ENCODE measurements at regions not wholly inside any gene's neighbourhood (a gene's known extent, or its start where the extent isn't known, plus 50 kb on each side); places are given as distances from the start of the nearest gene placed in this dataset.

DNA sequence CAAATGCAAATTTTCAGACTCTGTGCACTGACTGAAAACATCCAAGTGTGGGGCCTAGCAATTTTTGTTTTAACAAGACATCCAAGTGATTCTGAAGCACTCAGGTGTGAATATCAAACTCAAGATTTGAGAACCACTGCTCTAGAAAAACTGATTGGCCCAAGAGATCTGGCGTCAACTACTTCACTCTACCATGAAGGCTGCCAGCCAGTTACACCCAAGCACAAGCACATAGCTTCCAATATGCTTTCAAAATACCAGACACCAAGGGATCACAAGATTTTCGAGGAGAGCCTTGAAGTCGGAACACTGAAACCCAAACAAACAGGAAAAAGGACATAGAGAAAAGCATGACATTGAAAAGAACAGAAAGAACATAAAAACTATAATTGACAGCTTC lies 140.2 kb downstream of the PTCHD4 start (continued):
- TF ChIP-seq, protein P1, sequence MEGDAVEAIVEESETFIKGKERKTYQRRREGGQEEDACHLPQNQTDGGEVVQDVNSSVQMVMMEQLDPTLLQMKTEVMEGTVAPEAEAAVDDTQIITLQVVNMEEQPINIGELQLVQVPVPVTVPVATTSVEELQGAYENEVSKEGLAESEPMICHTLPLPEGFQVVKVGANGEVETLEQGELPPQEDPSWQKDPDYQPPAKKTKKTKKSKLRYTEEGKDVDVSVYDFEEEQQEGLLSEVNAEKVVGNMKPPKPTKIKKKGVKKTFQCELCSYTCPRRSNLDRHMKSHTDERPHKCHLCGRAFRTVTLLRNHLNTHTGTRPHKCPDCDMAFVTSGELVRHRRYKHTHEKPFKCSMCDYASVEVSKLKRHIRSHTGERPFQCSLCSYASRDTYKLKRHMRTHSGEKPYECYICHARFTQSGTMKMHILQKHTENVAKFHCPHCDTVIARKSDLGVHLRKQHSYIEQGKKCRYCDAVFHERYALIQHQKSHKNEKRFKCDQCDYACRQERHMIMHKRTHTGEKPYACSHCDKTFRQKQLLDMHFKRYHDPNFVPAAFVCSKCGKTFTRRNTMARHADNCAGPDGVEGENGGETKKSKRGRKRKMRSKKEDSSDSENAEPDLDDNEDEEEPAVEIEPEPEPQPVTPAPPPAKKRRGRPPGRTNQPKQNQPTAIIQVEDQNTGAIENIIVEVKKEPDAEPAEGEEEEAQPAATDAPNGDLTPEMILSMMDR (IDR thresholded peaks at IDR 0.05 in 2 of 3, conservative IDR thresholded peaks at IDR 0.05 in 1 of 3; ENCODE audit: insufficient read depth in 2 of 3, low read depth in 1 of 3, low read length in 3 of 3) = no peak
- TF ChIP-seq ZNF445 (CRISPR knock-in tag; IDR thresholded peaks at IDR 0.05; ENCODE audit: low read depth) (no peak), POLR2H (tag; IDR thresholded peaks at IDR 0.05; ENCODE audit: low read depth) (no peak)
- TF ChIP-seq, protein P2, sequence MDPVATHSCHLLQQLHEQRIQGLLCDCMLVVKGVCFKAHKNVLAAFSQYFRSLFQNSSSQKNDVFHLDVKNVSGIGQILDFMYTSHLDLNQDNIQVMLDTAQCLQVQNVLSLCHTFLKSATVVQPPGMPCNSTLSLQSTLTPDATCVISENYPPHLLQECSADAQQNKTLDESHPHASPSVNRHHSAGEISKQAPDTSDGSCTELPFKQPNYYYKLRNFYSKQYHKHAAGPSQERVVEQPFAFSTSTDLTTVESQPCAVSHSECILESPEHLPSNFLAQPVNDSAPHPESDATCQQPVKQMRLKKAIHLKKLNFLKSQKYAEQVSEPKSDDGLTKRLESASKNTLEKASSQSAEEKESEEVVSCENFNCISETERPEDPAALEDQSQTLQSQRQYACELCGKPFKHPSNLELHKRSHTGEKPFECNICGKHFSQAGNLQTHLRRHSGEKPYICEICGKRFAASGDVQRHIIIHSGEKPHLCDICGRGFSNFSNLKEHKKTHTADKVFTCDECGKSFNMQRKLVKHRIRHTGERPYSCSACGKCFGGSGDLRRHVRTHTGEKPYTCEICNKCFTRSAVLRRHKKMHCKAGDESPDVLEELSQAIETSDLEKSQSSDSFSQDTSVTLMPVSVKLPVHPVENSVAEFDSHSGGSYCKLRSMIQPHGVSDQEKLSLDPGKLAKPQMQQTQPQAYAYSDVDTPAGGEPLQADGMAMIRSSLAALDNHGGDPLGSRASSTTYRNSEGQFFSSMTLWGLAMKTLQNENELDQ (CRISPR knock-in tag; IDR thresholded peaks at IDR 0.05; ENCODE audit: borderline replicate concordance) = no peak

DNA sequence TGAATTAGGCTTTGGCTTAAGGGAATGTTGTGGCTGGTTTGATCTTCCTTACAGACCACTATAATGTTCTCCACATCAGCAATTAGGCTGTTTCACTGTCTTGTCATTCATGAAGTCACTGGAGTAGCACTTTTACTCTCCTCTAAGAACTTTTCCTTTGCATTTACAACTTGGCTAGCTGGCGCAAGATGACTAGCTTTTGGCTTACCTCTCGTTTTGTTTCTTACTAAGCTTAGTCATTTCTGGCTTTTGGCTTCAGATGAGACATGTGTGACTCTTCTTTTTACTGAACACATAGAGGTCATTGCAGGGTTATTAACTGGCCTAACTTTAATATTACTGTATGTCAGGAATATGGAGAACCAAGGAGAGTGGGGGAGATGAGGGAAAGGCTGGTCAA lies 143.2 kb downstream of the PTCHD4 start:
- POLR2A ChIA-PET = no interaction called here

More for the DNA sequence above, 143.2 kb downstream of the PTCHD4 start:
- Histone ChIP-seq H3K4me1 (replicated peaks in 1 of 2; ENCODE audit: control insufficient read depth in 2 of 2, insufficient read depth in 2 of 2, low read length in 2 of 2) (no peaks in the 10 kb centered on the region), H2AFZ (ENCODE audit: low read depth, low read length) (no peak overlapping the region), H3K9ac (ENCODE audit: insufficient read depth in 1 of 2, low read depth in 2 of 2, low read length in 2 of 2) (no peak overlapping the region), H3K9me1 (ENCODE audit: control insufficient read depth, insufficient read depth, low read length) (no peaks in the 10 kb centered on the region), H3K4me3 (no peak overlapping the region), H3K9me3 (replicated peaks; ENCODE audit: control insufficient read depth, insufficient read depth, low read depth, low read length) (peaks cover 4% of the 10 kb centered on the region; the same call in 1 of the 2 replicates), H3K4me2 (ENCODE audit: insufficient read depth, low read length) (no peak overlapping the region), H3K27ac (ENCODE audit: extremely low read depth, low read depth, low read length) (no peak overlapping the region), H3K36me3 (ENCODE audit: control insufficient read depth, insufficient read depth, low read length) (no peaks in the 10 kb centered on the region), H3K27me3 (ENCODE audit: control insufficient read depth in 2 of 2, insufficient read depth in 2 of 2, low read length in 2 of 2) (no peaks in the 10 kb centered on the region), H4K20me1 (replicated peaks; ENCODE audit: control insufficient read depth, insufficient read depth, low read length) (no peaks in the 10 kb centered on the region), H3K79me2 (ENCODE audit: control insufficient read depth, insufficient read depth, low read length) (no peaks in the 10 kb centered on the region)
- in situ Hi-C loops (cut with MboI) = no loop called here
- BruUV-seq (replicated peaks) = no TSS peak
- CTCF ChIA-PET (ENCODE audit: low intra/inter-chr PET ratio) = no interaction called here
- FAIRE-seq (no peak), ATAC-seq (no peak), DNase-seq (ENCODE audit: extremely low read depth in 1 of 4, low spot score in 3 of 4) (no peak)
- intact Hi-C loops (cut with micrococcal nuclease) = no loop called here
- 2% methylated on average over 2 of the region's 2 CpGs for WGBS (ENCODE audit: insufficient coverage, low coverage, missing lambda C conversion rate)
- no peak for TF ChIP-seq U2AF1 (optimal IDR thresholded peaks at IDR 0.05; ENCODE audit: low read depth, low read length)
